Lung microvascular endothelial cell (primary cell): ENCODE measurements at regions not wholly inside any gene's neighbourhood (a gene's known extent, or its start where the extent isn't known, plus 50 kb on each side); places are given as distances from the start of the nearest gene placed in this dataset.

ENCODE experiments used
- DNase-seq, 2 donors: peaks; one replicate each; pipeline versions ENCODE4 v3.0.0 to v3.0.0-alpha.2; 2010; ENCODE audit warnings: low read depth in 2 of 2

GRCh38 chr4:1531683-1532548 is 125.7 kb upstream of the NKX1-1 start:
- no peak for DNase-seq

GRCh38 chr4:1530356-1530755 is 124.1 kb upstream of the NKX1-1 start:
- DNase-seq: no peak

DNA sequence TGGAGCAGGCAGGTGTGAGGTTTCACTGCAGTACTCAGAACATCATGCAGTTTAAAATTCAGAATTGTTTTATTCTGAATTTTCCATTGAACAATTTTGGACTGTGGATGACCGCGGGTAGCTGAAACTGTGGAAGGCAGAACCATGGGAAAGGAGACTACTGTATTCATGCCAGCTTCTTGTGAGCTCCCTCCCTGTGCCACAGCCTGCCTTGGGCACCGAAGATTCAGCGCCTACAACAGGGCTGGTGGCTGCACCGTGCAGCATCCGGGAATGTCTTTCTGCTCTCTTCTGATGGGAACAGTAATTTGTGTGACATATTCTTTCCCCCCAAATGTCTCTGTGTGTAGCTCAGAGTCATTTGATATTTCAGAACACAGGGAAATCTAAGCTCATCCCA is 118.5 kb upstream of the NKX1-1 start:
- DNase-seq: no peak

GRCh38 chr4:1523907-1524636 is 117.8 kb upstream of the NKX1-1 start:
- no peak for DNase-seq

DNA sequence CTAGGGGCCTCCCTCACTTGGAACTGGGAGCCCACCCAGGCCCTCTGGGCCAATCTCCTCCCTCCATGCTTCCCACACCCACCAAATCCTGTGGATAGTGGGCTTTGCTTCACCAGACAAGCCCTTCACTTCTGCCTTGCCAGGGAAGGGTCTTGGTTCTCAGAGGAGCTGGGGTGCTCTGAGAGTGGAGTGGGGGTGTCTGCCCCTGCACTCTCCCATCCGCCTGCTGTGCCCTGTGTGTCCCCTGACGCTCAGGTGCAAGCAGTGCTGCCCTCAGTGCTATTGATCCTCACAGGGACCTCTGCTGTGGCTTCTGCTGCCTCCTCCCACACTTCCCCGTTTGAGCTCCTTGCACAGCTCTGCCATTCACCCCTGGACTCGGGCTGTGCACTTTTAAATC is 117.3 kb upstream of the NKX1-1 start:
- no peak for DNase-seq

- DNase-seq: no peak
Measured at GRCh38 chr4:1523033-1523432, 116.8 kb upstream of the NKX1-1 start.

- no peak for DNase-seq
Measured at GRCh38 chr4:1522606-1523005, 116.4 kb upstream of the NKX1-1 start.

DNA sequence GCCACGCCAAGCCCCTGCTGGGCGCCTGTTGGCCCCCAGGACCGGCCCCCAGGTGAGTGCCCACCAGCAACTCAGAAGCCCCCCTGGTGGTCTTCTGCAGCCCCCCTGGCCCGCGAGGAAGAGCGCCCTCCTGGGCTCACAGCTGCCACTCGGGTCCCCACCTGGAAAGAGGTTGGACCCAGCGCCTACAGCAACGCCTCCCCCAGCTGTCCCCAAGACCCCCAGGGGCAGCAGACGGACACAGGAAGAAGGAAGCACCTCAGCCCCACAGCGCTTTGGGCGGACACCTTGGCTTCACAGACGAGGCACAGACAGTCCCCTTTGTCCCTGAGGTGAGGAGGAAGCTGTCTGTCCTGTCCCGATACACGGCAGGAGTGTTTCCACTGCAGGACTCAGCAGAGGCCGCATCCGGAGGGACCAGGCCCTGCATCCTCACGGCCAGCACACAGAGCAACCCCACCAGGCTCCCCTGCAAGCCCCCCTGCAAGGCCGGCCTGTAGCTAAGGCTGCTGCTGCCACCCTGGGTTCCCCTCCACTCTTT is 115.6 kb upstream of the NKX1-1 start:
- no peak for DNase-seq

DNA sequence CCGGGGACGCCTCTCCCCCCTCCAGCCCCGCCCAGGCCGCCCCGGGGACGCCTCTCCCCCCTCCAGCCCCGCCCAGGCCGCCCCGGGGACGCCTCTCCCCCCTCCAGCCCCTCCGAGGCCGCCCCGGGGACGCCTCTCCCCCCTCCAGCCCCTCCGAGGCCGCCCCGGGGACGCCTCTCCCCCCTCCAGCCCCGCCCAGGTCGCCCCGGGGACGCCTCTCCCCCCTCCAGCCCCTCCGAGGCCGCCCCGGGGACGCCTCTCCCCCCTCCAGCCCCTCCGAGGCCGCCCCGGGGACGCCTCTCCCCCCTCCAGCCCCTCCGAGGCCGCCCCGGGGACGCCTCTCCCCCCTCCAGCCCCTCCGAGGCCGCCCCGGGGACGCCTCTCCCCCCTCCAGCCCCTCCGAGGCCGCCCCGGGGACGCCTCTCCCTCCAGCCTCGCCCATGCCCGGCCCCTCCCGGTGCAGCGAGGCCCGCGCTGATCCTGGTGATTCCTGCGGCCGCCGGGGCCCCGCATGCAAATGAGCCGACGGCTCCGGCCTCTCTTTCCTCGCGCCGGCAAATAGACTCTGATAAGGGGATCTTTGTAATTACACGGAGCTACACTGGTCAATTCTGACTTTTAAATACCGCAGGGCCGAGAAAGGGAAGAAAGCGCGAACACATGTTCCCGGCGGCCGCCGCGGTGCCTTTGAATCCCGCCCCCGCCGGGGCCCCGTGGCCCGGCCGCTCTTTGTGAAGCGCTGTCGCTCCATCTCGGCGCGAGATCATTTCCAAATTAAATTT is 114.7 kb upstream of the NKX1-1 start:
- peak in 1 of 2 donors; percentile 68 for DNase-seq

DNA sequence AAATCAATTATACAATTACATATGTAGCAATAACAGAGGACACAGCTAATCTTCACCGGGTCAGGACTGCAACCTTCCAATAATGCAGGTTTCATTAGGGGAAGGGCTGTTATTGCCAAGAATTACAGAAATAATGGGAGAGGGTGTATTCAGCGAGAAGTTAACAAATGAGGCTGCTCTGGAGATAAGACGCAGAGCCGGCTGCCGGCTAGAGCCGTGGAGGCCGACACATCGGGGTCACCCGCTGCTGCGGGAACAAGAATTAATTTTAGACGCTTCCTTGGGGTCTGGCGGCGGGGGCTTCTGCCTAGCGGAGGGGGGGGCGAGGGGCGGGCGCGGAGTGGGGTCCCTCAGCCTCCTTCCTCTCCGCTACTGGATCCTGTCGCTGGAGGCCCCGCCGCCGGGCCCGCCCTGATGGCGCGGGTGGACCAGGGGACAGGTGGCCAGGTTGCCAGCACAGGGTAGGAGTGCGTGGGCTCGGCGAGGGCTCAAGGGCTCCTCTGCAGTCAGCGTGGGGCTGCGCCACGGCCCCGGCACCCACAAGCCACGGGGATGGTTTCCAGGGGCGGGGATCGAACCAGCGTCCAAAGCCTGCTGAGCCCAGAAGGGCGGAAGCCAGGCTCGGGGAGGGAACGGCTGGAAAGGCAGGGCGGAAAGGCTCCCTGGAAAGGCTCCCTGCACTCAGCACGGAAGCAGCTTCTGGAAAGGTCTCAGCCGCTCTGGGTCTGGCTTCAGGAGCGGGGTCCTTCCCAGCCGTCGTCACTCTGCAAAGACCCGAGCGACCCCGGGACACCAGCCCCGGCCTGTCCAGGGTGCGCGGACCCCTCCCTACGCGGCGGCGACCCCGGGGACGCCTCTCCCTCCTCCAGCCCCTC is 113.8 kb upstream of the NKX1-1 start:
- DNase-seq: peak in 1 of 2 donors; percentile 31

DNA sequence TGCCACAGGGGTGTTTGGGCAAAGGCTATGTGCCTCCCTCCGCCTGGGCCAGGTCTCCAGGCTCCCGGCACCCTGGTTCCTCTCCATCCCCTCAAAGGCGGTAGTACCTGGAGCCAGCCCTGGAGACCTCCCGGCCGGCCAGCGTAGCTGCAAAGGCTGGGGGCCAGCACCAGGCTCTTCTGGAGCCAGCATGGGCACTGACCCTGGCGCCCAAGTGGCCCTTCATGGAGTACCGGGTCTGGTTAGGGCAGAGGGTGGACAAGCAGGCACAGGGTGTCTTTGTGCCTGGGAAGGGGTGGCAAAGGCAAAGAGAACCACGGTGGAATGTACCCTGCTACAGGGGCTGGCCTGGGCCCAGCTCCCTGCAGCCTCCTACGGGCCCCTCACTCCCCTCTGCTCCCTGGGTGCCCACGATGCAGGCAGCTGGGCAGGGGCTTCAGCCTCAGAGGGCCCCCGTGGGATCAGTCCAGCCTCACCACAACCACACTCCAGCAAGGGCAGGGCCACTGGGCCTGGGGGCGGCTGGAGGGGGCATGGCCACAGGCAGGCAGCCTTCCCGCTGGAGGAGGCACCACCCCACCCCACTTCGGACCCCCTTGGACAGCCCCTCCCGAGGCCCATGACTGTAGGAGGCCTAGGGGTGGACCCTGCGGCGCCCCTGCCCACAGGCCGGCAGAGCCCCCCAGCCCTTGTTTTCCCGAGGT is 112.9 kb upstream of the NKX1-1 start:
- no peak for DNase-seq

DNA sequence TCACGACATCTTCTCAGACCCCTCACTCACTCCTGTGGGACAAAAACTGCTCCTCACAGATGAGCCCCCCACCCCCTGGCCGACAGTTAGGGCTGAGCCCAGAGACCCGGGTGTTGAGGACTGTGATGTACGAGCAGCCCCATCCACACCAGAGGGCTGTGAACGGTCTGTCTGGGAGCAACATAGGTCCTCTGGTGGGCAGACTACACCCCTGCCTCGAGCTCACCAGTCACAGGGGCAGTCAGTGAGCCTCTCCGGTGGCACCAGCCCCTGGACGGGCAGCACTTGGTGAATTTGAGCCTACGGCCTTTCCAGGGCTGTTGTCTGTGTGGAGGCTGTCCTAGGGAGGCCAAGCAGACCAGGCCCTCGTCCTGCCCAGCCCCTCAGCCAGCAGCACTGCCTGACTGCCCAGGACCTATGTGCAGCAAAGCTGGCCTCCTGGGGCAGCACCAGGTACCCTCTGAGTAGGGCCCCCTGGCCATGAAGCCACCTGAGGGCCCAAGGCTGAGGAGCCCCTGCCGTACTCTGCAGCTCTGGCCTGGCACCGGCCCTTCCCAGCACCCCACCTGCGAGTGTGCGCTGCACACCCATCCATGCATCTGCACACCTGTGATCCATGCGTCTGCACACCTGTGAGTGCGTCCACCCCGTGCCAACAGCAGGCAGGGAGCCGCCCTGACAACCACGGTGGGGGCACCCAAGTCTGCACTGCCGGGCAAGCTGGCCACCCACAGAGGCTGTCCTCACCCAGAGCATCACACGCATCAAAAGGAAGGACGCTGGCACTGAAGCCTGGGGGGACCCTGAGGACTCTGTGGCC is 111.6 kb upstream of the NKX1-1 start:
- no peak for DNase-seq

GRCh38 chr4:1516881-1517480 is 110.7 kb upstream of the NKX1-1 start:
- no peak for DNase-seq

GRCh38 chr4:1516261-1516660 is 110.0 kb upstream of the NKX1-1 start:
- no peak for DNase-seq

GRCh38 chr4:1515763-1516162 is 109.5 kb upstream of the NKX1-1 start:
- DNase-seq: no peak

DNA sequence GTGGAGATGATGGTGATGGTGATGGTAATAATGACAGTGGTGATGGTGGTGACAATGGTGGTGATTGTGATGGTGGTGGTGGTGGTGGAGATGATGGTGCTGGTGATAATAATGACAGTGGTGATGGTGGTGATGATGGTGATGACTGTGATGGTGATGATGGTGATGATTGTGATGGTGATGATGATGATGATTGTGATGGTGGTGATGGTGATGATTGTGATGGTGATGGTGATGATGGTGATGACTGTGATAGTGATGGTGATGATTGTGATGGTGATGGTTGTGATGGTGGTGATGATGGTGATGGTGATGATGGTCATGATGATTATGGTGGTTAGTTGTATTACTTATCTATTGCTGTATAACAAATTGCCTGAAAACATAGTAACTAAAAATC is 108.9 kb upstream of the NKX1-1 start:
- no peak for DNase-seq

- no peak for DNase-seq
Measured at GRCh38 chr4:1514612-1515011, 108.4 kb upstream of the NKX1-1 start.

- DNase-seq: no peak
Measured at GRCh38 chr4:1513936-1514483, 107.8 kb upstream of the NKX1-1 start.
